ENCODE measurements at regions not wholly inside any gene's neighbourhood (a gene's known extent, or its start where the extent isn't known, plus 50 kb on each side); places are given as distances from the start of the nearest gene placed in this dataset.
"Not testable (repeated sequence)": the region's sequence is repeated elsewhere in the genome, so short reads cannot be mapped to it uniquely, and the experiment has no call there.

GRCh38 chr3:59235634-59236012 lies 185.8 kb upstream of the CFAP20DC start:
- DNase-seq (ENCODE audit: low read depth in 1 of 2, low spot score in 1 of 2): no peak

- no peak for DNase-seq (ENCODE audit: low read depth in 1 of 2, low spot score in 1 of 2)
Measured at GRCh38 chr3:59234884-59235633, 185.2 kb upstream of the CFAP20DC start.

GRCh38 chr3:59230379-59230778 lies 180.6 kb upstream of the CFAP20DC start:
- DNase-seq (ENCODE audit: low read depth in 1 of 2, low spot score in 1 of 2): not testable (repeated sequence)

- no peak for DNase-seq (ENCODE audit: low read depth in 1 of 2, low spot score in 1 of 2)
Measured at GRCh38 chr3:59213860-59214259, 164.0 kb upstream of the CFAP20DC start.

- DNase-seq (ENCODE audit: low read depth in 1 of 2, low spot score in 1 of 2): no peak
Measured at GRCh38 chr3:59212128-59212779, 162.4 kb upstream of the CFAP20DC start.

- DNase-seq (ENCODE audit: low read depth in 1 of 2, low spot score in 1 of 2): no peak
Measured at GRCh38 chr3:59210260-59210659, 160.4 kb upstream of the CFAP20DC start.

- no peak for DNase-seq (ENCODE audit: low read depth in 1 of 2, low spot score in 1 of 2)
Measured at GRCh38 chr3:59192473-59192872, 142.6 kb upstream of the CFAP20DC start.

GRCh38 chr3:59191651-59192050 lies 141.8 kb upstream of the CFAP20DC start:
- no peak for DNase-seq (ENCODE audit: low read depth in 1 of 2, low spot score in 1 of 2)

- no peak for DNase-seq (ENCODE audit: low read depth in 1 of 2, low spot score in 1 of 2)
Measured at GRCh38 chr3:59189939-59190338, 140.1 kb upstream of the CFAP20DC start.

GRCh38 chr3:59189526-59189925 lies 139.7 kb upstream of the CFAP20DC start:
- DNase-seq (ENCODE audit: low read depth in 1 of 2, low spot score in 1 of 2): no peak

GRCh38 chr3:59186725-59187124 lies 136.9 kb upstream of the CFAP20DC start:
- DNase-seq (ENCODE audit: low read depth in 1 of 2, low spot score in 1 of 2): no peak

- no peak for DNase-seq (ENCODE audit: low read depth in 1 of 2, low spot score in 1 of 2)
Measured at GRCh38 chr3:59185591-59186369, 136.0 kb upstream of the CFAP20DC start.

GRCh38 chr3:59180006-59180405 lies 130.2 kb upstream of the CFAP20DC start:
- DNase-seq (ENCODE audit: low read depth in 1 of 2, low spot score in 1 of 2): no peak

GRCh38 chr3:59178698-59179097 lies 128.9 kb upstream of the CFAP20DC start:
- no peak for DNase-seq (ENCODE audit: low read depth in 1 of 2, low spot score in 1 of 2)

- no peak for DNase-seq (ENCODE audit: low read depth in 1 of 2, low spot score in 1 of 2)
Measured at GRCh38 chr3:59171491-59171890, 121.7 kb upstream of the CFAP20DC start.

GRCh38 chr3:59170166-59170565 lies 120.3 kb upstream of the CFAP20DC start:
- not testable (repeated sequence) for DNase-seq (ENCODE audit: low read depth in 1 of 2, low spot score in 1 of 2)

GRCh38 chr3:59167756-59168155 lies 117.9 kb upstream of the CFAP20DC start:
- DNase-seq (ENCODE audit: low read depth in 1 of 2, low spot score in 1 of 2): no peak

GRCh38 chr3:59163953-59164352 lies 114.1 kb upstream of the CFAP20DC start:
- DNase-seq (ENCODE audit: low read depth in 1 of 2, low spot score in 1 of 2): no peak

- no peak for DNase-seq (ENCODE audit: low read depth in 1 of 2, low spot score in 1 of 2)
Measured at GRCh38 chr3:59161048-59161447, 111.2 kb upstream of the CFAP20DC start.

GRCh38 chr3:59160133-59160746 lies 110.4 kb upstream of the CFAP20DC start:
- DNase-seq (ENCODE audit: low read depth in 1 of 2, low spot score in 1 of 2): no peak

- no peak for DNase-seq (ENCODE audit: low read depth in 1 of 2, low spot score in 1 of 2)
Measured at GRCh38 chr3:59153648-59154047, 103.8 kb upstream of the CFAP20DC start.

- DNase-seq (ENCODE audit: low read depth in 1 of 2, low spot score in 1 of 2): no peak
Measured at GRCh38 chr3:59152943-59153342, 103.1 kb upstream of the CFAP20DC start.
